NCI-H446 (cell line): ENCODE measurements at regions not wholly inside any gene's neighbourhood (a gene's known extent, or its start where the extent isn't known, plus 50 kb on each side); places are given as distances from the start of the nearest gene placed in this dataset.

Experiments
- DNase-seq, 2 experiments: peaks; one replicate each; lab custom pipeline; 2025; lab: John Stamatoyannopoulos, UW

- no peak for DNase-seq
These were observed 171.4 kb upstream of the CADPS start for GRCh38 chr3:63046580-63046979.

GRCh38 chr3:63047068-63047467 lies 171.9 kb upstream of the CADPS start:
- no peak for DNase-seq

DNA sequence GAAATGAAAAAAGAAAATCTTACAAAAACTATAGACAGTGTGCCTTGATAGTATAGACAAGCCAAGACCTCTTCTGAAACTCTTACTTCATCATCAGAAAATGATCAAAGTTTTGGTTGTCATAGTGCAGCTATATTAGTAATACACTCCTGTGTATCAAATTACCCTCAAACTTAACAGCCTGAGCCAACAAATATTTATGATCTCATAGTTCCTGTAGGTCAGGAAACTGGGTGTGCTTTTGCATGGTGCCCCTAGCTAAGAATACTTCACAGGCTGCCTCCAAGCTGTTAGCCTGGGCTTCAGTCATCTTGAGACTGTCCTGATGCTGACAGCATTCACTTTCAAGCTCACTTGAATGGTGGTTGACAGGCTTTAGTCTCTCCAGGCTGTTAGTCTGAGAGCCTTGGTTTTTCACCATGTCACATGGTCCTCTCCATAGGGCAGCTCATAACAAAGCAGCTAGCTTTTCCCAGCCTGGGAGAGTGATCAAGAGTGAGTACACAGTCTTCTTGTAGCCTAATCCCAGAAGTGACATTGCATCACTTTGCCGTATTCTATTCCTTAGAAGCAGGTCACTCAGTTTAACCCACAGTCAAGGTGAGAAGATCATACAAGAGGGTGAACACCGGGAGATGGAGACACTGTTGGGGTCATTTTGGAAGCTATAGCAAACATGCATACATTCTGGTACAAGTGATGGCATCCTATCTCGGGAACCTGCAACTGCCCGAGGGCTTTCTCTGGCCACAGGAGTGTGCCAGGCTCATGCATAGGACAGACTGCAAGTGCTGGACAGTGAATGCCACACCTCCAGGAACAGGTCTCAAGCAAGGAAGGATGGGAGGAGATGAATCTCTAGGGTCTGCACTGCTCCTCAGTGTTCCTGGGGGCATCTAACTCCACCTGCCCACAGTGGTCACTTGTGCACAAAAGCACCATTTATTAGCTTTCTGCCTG lies 173.4 kb upstream of the CADPS start:
- DNase-seq = no peak

DNA sequence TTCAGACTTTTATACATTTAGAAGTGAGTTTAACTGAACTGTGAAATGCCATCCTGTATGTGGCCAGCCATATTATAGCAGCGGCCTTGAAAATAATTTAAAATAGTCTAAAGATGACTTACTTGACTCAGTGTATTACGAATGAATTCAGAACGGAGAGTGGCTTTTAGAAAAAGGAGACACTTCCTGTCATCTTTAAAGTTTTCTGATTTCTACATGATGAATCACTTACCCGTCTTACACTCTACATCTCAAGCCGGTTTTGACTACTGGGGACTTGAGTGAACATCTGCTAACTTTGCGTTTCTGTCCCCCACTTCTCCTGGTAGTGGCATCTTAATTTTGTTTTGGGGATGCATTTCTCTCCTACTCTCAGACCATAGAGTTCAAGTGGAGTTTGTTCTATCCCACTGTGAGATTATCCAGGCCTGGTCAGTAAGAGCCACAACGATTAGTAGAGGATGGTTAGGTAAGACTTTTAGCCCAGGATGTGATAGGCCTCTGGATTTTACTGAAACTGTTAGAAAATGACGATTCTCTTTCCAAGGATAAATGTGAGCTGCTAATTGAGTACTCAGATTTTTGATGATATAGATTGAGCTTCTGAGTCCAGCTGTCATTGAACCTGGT lies 175.4 kb upstream of the CADPS start:
- DNase-seq = no peak

DNA sequence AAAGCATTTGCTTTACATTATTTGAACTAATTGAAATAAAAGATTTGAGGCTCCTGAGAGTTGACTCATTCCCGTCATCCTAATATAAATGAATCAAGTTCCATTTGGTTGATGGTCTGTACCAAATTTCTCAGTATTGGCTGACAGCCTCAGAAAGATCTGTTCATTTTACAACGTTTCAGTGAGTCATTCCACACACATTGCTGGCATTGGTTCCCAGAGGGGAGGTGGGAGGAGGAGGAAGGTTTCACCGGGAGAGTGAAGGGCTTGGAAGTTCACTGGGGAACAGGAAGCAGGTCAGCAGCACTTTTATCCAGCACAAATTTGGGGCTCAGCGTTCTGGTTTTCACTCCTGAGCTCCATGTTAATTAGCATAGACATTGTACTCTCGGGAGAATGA lies 176.7 kb upstream of the CADPS start:
- DNase-seq = peak in 1 of 2 experiments; percentile 33

DNA sequence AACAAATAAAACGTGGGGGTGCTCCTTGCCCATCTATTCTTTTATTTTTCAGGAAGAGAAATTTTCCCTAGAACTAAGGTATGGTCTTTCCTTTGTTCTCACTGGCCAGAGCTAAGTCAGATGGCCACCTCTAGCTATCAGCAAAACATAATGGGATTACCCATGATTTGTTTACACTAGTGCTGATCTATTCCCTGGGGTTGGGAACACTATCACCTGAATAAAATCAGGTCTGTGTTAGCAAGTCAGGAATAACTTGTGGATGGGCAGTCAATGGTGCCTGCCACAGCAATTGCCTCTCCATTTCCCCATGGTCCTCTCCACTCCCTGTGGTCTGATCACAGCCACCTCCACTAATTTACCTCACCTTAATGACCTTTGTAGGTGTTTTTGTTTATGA lies 181.7 kb upstream of the CADPS start:
- DNase-seq = no peak

GRCh38 chr3:63060412-63060811 lies 185.2 kb upstream of the CADPS start:
- no peak for DNase-seq

GRCh38 chr3:63061449-63061848 lies 186.2 kb upstream of the CADPS start:
- DNase-seq = no peak

GRCh38 chr3:63064209-63064755 lies 189.1 kb upstream of the CADPS start:
- DNase-seq = no peak

- DNase-seq = no peak
These were observed 192.9 kb upstream of the CADPS start for GRCh38 chr3:63067999-63068645.

DNA sequence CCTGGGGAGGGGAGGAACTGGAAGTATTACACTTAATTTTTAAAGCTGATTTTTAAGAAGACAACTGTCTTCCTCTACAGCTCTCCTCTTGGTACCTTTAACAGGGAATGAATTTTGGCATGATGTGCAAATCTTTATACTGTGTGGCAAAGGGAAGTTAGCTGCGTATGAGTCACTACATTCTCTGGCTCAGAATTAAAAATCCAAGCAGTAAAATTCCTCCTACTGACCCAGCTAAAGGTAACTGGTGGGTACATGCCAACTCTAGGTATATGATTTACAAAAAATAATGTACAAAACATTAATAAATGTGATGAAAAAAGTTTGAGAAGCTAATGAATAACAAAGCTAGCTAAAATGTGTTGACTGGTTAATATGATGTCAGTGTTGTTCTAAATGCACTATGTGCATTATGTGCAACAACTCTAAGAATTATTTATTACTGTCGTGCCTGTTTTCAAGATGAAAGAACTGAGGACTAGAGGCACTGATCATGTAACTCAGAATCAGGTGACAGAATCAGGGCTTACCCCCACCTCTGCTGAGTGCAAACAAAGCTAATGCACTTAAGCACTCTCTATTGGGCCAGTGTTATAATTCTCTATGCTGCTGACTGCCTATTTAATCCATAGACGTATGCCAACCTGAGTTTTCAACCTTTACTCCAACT lies 194.7 kb upstream of the CADPS start:
- DNase-seq = no peak

DNA sequence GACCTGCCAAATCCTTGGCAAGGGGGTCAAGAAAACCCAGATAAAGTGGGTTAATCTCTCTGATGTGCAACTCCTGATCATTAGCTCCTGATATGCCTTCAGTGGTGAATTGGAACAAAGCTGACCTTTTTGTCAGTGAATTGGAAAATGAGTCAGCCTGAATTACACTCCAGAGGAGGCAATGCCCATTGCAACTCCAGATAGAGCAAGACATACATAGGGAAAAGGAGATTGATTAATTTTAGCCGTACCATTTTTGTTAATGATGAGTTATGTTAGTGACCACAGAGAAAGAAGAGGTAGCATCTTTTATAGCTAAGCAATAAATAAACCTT lies 195.2 kb upstream of the CADPS start:
- no peak for DNase-seq

DNA sequence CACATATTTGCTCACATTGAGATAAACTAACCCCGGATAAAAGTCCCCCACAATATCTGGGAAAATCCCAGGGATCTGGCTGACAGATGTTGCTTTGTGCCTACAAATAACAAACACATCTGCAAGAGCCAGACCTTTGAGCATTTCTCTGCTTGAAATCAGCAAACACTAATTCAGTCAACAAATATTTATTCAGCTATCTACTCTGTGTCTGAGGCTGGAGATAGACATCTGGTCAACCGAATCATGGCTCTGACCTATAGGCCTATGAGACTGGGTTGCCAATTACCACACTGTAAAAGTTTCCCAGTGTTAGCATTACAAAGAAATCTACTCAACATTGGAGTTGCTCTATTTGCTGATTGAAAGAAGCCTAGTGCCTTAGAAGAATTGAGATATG lies 201.1 kb upstream of the CADPS start:
- no peak for DNase-seq

GRCh38 chr3:63086190-63086589 lies 191.9 kb upstream of the SYNPR start:
- no peak for DNase-seq

GRCh38 chr3:63089007-63089750 lies 188.9 kb upstream of the SYNPR start:
- no peak for DNase-seq

DNA sequence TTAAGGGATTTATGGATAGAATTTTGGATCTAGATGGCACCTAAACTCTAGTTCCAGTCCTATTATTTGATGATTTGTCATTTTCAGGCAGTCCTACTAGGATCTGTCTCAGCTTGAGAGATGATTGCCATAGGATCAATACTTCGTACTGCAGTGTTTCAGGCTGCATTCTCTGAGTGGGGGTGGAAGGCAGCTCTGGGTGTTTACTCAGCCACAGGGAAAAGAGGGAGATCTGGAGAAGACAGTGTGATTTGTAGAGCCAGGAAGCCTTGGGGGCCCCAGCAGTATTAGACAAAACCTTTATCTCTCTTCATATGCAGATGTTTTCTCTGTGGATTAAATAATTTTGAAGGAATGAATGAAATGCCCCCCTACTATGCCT lies 188.4 kb upstream of the SYNPR start:
- DNase-seq = no peak

DNA sequence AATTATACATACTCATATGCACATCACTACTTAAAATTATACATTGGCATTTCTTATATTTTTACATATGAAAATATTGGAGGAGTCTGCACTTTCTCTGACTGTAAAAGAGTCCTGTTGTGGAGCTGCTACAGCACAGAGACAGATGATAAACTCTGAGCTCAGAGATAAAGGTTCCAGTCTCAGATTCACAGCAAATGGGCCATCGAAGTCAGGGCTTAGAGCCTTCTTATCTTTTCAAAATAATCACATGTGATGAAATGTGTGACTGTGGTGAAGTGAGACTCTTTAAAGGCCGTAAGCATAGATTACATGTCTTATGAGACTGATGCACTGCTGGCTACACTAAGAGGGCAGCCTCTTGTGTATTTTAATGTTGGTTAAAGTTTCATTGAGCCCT lies 187.5 kb upstream of the SYNPR start:
- DNase-seq = no peak

GRCh38 chr3:63092515-63092914 lies 185.6 kb upstream of the SYNPR start:
- no peak for DNase-seq

- no peak for DNase-seq
These were observed 183.3 kb upstream of the SYNPR start for GRCh38 chr3:63094642-63095408.

GRCh38 chr3:63096248-63097058 lies 181.7 kb upstream of the SYNPR start:
- DNase-seq = no peak
